ENCODE measurements at regions not wholly inside any gene's neighbourhood (a gene's known extent, or its start where the extent isn't known, plus 50 kb on each side); places are given as distances from the start of the nearest gene placed in this dataset.

- Mint-ChIP-seq H3K27ac (no peak overlapping the region), H3K27me3 (ENCODE audit: low read depth) (no peaks in the 10 kb centered on the region), H3K4me3 (no peak overlapping the region), H3K36me3 (no peaks in the 10 kb centered on the region), H3K9me3 (no peaks in the 10 kb centered on the region), H3K4me1 (peaks cover 4% of the 10 kb centered on the region)
- ATAC-seq (no peak), DNase-seq (ENCODE audit: low spot score) (no peak)
- ChIA-PET POLR2A (no interaction called here), CTCF (no interaction called here)
- TF ChIP-seq MLX (CRISPR knock-in tag; IDR thresholded peaks at IDR 0.05) (no peak), NR2C2 (CRISPR knock-in tag; IDR thresholded peaks at IDR 0.05) (no peak), JAZF1 (CRISPR knock-in tag; IDR thresholded peaks at IDR 0.05) (no peak), ZNF263 (CRISPR knock-in tag; IDR thresholded peaks at IDR 0.05; ENCODE audit: low read depth) (no peak), ZNF317 (CRISPR knock-in tag; IDR thresholded peaks at IDR 0.05; ENCODE audit: borderline replicate concordance, low read depth) (no peak), FOXP4 (CRISPR knock-in tag; IDR thresholded peaks at IDR 0.05) (no peak), ESRRA (CRISPR knock-in tag; IDR thresholded peaks at IDR 0.05; ENCODE audit: borderline replicate concordance) (no peak), EMX1 (CRISPR knock-in tag; IDR thresholded peaks at IDR 0.05) (no peak), ZBTB43 (CRISPR knock-in tag; IDR thresholded peaks at IDR 0.05) (no peak), ATF6 (CRISPR knock-in tag; IDR thresholded peaks at IDR 0.05) (no peak), ZBTB21 (CRISPR knock-in tag; IDR thresholded peaks at IDR 0.05; ENCODE audit: borderline replicate concordance) (no peak), USF2 (CRISPR knock-in tag; IDR thresholded peaks at IDR 0.05) (no peak), NFE2L1 (CRISPR knock-in tag; IDR thresholded peaks at IDR 0.05) (no peak), CREB1 (CRISPR knock-in tag; IDR thresholded peaks at IDR 0.05) (no peak), GTF2I (CRISPR knock-in tag; conservative IDR thresholded peaks at IDR 0.05) (no peak), KAT7 (CRISPR knock-in tag; IDR thresholded peaks at IDR 0.05; ENCODE audit: borderline replicate concordance) (no peak), ZNF416 (CRISPR knock-in tag; IDR thresholded peaks at IDR 0.05) (no peak), SMAD4 (CRISPR knock-in tag; IDR thresholded peaks at IDR 0.05) (no peak)
- TF ChIP-seq, protein P1, sequence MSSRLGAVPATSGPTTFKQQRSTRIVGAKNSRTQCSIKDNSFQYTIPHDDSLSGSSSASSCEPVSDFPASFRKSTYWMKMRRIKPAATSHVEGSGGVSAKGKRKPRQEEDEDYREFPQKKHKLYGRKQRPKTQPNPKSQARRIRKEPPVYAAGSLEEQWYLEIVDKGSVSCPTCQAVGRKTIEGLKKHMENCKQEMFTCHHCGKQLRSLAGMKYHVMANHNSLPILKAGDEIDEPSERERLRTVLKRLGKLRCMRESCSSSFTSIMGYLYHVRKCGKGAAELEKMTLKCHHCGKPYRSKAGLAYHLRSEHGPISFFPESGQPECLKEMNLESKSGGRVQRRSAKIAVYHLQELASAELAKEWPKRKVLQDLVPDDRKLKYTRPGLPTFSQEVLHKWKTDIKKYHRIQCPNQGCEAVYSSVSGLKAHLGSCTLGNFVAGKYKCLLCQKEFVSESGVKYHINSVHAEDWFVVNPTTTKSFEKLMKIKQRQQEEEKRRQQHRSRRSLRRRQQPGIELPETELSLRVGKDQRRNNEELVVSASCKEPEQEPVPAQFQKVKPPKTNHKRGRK (CRISPR knock-in tag; IDR thresholded peaks at IDR 0.05; ENCODE audit: borderline replicate concordance), result no peak
- TF ChIP-seq, protein P2, sequence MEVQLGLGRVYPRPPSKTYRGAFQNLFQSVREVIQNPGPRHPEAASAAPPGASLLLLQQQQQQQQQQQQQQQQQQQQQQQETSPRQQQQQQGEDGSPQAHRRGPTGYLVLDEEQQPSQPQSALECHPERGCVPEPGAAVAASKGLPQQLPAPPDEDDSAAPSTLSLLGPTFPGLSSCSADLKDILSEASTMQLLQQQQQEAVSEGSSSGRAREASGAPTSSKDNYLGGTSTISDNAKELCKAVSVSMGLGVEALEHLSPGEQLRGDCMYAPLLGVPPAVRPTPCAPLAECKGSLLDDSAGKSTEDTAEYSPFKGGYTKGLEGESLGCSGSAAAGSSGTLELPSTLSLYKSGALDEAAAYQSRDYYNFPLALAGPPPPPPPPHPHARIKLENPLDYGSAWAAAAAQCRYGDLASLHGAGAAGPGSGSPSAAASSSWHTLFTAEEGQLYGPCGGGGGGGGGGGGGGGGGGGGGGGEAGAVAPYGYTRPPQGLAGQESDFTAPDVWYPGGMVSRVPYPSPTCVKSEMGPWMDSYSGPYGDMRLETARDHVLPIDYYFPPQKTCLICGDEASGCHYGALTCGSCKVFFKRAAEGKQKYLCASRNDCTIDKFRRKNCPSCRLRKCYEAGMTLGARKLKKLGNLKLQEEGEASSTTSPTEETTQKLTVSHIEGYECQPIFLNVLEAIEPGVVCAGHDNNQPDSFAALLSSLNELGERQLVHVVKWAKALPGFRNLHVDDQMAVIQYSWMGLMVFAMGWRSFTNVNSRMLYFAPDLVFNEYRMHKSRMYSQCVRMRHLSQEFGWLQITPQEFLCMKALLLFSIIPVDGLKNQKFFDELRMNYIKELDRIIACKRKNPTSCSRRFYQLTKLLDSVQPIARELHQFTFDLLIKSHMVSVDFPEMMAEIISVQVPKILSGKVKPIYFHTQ (CRISPR knock-in tag; IDR thresholded peaks at IDR 0.05), result no peak
Measured at GRCh38 chr5:97839341-97840086, 656.5 kb upstream of the RIOK2 start.

All from WTC11 (cell line).